ENCODE measurements at regions not wholly inside any gene's neighbourhood (a gene's known extent, or its start where the extent isn't known, plus 50 kb on each side); places are given as distances from the start of the nearest gene placed in this dataset.

GRCh38 chr2:7167801-7168411 lies 250.7 kb downstream of the RNF144A start:
- TF ChIP-seq CTCF (IDR thresholded peaks at IDR 0.05) (no peak), EZH2 (IDR thresholded peaks at IDR 0.05) (no peak), EZH2phosphoT487 (IDR thresholded peaks at IDR 0.05) (no peak)
